NCI-H446 treated with DMSO at 0.1 percent for 48 hours (cell line): ENCODE measurements at regions not wholly inside any gene's neighbourhood (a gene's known extent, or its start where the extent isn't known, plus 50 kb on each side); places are given as distances from the start of the nearest gene placed in this dataset.

Source experiments
- DNase-seq: peaks from one replicate; lab custom pipeline; 2025; lab: John Stamatoyannopoulos, UW

- DNase-seq: peak; percentile 13
Measured at GRCh38 chr20:56957737-56958553, 308.5 kb downstream of the BMP7 start.

- no peak for DNase-seq
Measured at GRCh38 chr20:56964901-56965300, 301.5 kb downstream of the BMP7 start.

DNA sequence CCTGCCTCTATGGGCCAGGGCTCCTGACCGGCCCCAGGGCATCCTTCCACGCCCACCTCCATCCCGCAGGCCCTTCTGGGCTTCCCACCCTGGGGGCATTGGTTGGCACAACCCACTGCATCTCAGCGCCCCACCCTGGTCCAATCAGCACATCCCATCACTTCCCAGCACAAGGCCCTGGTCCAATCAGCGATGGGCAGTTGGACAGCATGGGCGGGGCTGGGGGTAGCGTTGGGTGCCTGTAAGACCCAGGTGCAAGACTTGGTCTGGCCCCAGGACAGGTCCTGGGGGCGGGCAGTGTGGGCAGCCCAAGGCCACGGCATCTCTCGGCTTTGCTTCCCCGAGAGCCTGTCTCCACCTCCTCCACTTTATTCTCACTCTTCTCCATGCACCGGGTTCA is 298.5 kb downstream of the BMP7 start:
- no peak for DNase-seq

DNA sequence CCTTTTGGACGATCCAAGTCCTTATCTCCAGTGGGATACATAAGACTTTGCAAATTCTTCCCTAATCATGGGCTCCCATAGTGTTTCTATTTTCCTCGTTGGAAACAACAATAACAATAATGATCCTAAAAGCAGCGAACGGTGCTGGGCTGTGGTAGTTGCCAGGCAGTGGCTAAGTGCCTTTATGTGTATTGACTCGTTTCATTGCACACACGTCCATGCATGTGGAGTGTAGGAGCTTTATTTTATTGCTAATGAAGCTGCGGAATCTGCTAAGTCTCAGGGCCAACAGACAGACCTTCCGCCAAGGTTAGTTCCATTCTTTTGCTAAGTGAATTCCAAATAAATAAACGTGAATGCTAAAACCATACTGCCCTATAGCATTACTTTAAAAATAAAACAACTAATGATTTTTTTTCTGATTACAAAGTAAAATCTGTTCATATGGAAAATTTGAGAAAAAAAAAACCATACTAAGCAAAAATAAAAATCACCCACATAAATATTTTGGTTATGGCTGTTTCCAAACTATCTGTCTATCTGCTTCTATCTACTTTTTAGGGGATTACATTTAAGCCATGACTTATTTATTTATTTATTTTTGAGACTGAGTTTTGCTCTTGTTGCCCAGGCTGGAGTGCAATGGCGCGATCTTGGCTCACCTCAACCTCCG is 297.9 kb downstream of the BMP7 start:
- DNase-seq: no peak

DNA sequence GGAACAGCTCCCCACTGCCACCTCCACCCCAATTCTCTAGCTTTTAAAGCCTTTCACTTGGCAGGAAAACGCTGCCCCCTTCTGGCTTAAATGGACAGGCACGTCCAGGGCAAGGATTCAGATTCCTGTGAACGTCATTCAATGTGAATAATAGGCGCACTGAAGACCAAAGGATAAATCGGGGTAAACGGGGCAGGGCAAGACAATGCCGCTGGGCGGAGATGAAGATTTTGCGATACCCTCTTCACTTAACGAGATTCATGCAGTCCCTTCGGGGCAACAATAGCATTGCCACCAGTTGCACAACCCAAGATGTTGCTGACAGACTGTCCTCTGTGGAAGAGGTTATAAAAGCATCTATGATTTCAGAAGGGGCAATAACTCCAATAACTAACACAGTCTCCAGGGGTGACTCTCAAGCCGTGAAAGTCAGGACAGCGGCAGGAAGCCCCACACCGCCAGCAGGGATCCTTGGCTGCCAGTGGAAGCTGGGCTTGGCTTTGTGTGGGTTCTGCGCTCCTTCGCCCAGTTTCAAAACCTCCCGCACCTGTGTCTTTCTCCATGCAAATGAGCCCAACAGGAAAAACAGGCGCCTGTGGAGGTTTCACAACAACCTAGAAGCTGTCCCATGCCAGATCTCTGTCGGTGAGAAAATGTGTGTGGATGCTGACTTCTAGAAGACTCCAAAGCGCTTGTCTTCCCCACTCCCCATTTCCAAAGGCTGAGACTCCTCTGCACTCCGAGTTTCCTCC is 291.8 kb downstream of the BMP7 start:
- DNase-seq: no peak

GRCh38 chr20:56975838-56976237 is 290.6 kb downstream of the BMP7 start:
- DNase-seq: no peak

GRCh38 chr20:56976336-56976735 is 290.1 kb downstream of the BMP7 start:
- DNase-seq: no peak

DNA sequence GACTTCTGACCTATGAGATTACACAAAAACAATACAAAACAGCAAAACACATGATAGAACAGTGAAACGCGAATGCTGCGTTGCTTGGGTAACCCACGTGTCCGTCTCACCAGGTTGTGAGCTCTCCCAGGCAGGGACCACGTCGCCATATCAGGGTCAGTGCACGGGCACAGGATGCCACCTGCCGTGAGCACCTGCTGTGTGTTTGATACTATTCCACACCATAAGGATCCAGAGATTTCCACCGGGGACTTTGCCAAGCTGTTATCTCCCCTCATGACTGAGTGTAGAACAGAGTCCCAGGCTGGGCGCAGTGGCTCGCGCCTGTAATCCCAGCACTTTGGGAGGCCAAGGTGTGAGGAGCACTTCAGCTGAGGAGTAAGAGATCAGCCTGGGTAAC is 288.0 kb downstream of the BMP7 start:
- DNase-seq: no peak

DNA sequence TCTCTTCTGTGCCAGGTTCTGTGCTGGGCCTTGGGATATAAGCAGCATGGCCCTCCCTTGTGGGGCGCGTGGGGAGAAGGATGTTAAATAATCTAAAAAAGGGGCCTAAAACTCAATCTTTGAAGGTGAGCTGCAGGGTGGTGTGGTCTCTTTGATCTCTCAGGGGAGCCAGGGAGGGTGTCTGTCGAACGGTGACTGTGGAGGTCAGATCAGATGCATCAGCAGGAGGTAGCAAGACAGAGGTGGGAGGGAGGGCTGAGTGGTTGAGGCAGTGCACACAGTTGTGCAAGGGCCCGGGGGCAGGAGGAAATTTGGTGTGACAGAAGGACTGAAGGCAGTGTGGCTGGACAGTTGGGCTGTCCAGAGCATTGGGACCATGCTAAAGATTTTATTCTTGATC is 287.3 kb downstream of the BMP7 start:
- DNase-seq: no peak

GRCh38 chr20:56981301-56981700 is 285.1 kb downstream of the BMP7 start:
- DNase-seq: no peak

GRCh38 chr20:56983813-56984212 is 282.6 kb downstream of the BMP7 start:
- no peak for DNase-seq

GRCh38 chr20:56985066-56985685 is 281.3 kb downstream of the BMP7 start:
- DNase-seq: no peak

DNA sequence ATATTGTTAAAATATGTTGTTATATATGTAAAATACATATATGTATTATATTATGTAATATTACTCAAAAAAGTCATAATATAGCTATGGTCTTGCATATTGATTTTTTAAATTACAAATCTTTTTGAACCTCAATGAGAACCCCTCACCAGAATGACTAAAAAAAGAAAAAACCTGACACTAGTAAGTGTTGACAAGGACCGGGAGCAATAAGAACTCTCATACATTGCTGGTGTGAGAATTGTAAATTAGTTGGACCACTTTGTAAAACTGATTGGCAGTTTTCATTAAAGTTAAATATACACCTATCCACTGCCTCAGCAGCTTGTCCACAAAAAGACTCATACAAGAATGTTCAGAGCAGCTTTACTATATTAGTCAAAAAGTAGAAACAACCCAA is 280.0 kb downstream of the BMP7 start:
- no peak for DNase-seq

DNA sequence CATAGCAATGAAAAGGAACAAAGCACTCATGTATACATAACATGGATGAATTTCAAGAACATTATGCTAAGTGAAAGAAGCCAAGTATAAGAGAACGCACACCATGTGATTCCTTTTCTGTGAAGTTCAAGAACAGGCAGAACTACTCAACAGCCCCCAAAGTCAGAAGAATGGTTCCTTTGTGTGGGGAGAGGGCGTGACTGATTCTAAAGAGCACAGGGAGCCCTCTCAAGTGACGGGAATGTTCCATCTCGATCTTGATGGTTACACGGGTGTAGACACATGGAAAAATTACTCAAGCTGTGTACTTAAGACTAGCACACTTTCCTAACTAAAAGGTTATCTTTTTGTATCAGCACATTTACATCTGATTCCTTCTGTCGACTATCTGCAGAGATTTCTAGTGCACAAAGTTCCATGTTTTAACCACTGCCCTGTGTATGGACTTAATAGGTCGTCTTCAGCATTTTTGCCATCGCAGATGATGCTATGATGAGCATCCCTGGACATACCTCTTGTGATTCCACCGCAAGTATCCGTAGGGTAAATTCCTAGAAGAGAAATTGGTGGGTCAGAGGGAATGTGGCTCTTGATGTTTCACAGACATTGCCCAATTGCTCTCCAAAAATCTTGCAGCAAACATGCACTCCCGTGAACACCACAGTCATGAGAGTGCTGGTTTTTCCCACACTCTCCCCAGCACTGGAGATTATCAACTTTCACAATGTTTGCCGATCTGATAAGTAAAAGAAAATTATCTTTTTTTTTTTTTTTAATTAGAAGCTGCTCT is 279.3 kb downstream of the BMP7 start:
- DNase-seq: no peak

- DNase-seq: no peak
Measured at GRCh38 chr20:56987986-56988385, 278.5 kb downstream of the BMP7 start.

- DNase-seq: no peak
Measured at GRCh38 chr20:56988446-56988845, 278.0 kb downstream of the BMP7 start.

DNA sequence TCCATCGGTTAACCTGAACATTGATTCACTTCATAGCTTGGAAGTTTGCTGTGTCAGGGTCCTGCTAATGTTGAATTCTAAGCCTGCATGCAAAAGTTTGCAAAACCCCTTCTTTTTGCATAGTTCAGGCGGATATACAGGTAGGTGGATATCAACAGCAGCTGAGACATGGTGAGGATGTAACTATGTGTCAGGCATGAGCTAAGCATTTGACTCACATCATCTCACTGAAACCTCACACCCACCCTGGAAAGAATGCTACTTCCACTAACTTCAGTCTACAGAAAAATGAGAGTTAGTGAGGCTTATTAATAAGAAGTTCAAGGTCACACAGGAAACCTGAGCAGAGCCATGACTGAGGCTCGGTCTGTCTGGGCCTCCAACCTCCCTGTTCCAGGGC is 276.9 kb downstream of the BMP7 start:
- no peak for DNase-seq

GRCh38 chr20:56993020-56993559 is 273.4 kb downstream of the BMP7 start:
- DNase-seq: no peak

DNA sequence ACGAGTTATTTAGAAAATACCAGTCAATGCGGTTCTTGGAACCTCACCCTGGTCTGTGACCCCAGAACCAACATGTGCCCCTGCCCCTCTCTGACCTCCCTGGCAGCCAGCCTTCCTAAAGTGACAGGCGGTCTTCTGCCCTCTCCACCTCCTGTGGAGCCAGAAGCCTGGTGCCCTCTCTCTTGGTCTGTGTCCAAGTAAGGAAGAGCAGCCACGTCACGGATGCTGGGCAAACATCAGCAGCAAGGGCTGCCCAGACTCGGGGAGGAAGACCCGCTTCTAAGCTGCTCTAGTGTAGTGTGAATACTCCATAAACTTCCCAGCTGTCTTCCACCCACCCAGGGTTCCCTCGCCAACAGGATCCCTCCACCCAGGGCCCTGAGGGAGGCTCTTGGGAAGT is 272.4 kb downstream of the BMP7 start:
- DNase-seq: no peak

DNA sequence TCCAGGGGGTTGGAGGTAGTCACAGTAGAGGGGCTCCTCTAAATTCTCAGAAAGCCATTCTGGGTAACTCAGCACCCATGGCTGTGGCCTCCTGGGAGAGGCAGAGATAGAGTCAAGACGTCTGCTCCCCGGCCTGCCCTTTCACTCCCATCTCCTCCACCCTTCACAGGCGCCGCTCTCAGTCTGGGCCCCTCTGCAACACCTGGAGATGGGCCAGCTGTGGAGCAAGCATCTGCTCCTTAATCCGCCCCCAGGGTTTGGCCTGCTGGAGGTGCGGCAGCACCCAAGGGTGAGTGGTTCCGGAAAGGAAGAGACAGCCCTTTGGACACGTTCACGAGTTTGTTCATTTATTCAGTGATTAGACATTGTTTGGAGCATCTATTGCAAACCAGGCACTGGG is 271.3 kb downstream of the BMP7 start:
- no peak for DNase-seq

- no peak for DNase-seq
Measured at GRCh38 chr20:56995635-56996075, 270.8 kb downstream of the BMP7 start.
